Activated CD8-positive, alpha-beta memory T cell treated with anti-CD3 and anti-CD28 coated beads, Interleukin-2, amount 10 ng/mL, durations not matched to agents 7 days and 5 days (primary cell): ENCODE measurements at regions not wholly inside any gene's neighbourhood (a gene's known extent, or its start where the extent isn't known, plus 50 kb on each side); places are given as distances from the start of the nearest gene placed in this dataset.

Experiments
- ATAC-seq: fragments of 150-1000 bp; cut with Tn5 transposase; one replicate; pipeline ENCODE4 v1.10.0; 2021; ENCODE audit warnings: moderate library complexity
- CTCF ChIA-PET: fragments of 350-600 bp; sonication (Branson Sonifier 250); formaldehyde crosslinking; loops from one replicate; lab custom pipeline; 2021; ENCODE audit warnings: antibody characterized with exemption; lab: Charles Lee
- DNase-seq: peaks from one replicate; pipeline ENCODE4 v3.0.0-alpha.2; 2020
- H3K27ac Mint-ChIP-seq: one replicate; pipeline ENCODE4 v1.8.0; 2021; ENCODE audit warnings: mild to moderate bottlenecking, mixed read lengths
- H3K27me3 Mint-ChIP-seq: one replicate; pipeline ENCODE4 v1.8.0; 2021; ENCODE audit warnings: mixed read lengths
- H3K36me3 Mint-ChIP-seq: one replicate; pipeline ENCODE4 v1.8.0; 2021; ENCODE audit warnings: mild to moderate bottlenecking, mixed read lengths
- H3K4me1 Mint-ChIP-seq: one replicate; pipeline ENCODE4 v1.8.0; 2021; ENCODE audit warnings: mixed read lengths
- H3K4me3 Mint-ChIP-seq: one replicate; pipeline ENCODE4 v1.8.0; 2021; ENCODE audit warnings: mild to moderate bottlenecking, moderate library complexity, mixed read lengths
- H3K9me3 Mint-ChIP-seq: one replicate; pipeline ENCODE4 v1.8.0; 2022; ENCODE audit warnings: low read depth, mixed read lengths

- ATAC-seq = no peak
- Mint-ChIP-seq H3K27me3 (no peaks in the 10 kb centered on the region), H3K27ac (no peak overlapping the region), H3K9me3 (no peaks in the 10 kb centered on the region), H3K36me3 (no peaks in the 10 kb centered on the region), H3K4me3 (no peak overlapping the region), H3K4me1 (peaks cover 7% of the 10 kb centered on the region)
- CTCF ChIA-PET = no interaction called here
- no peak for DNase-seq
These were observed 99.8 kb upstream of the NR2F2 start for GRCh38 chr15:96230526-96231181.

GRCh38 chr15:96232335-96232734, 98.2 kb upstream of the NR2F2 start:
- ATAC-seq = no peak
- H3K9me3 Mint-ChIP-seq = no peaks in the 10 kb centered on the region
- DNase-seq = no peak
- H3K27ac Mint-ChIP-seq = no peak overlapping the region
- no peaks in the 10 kb centered on the region for H3K36me3 Mint-ChIP-seq
- peaks cover 2% of the 10 kb centered on the region for H3K27me3 Mint-ChIP-seq
- H3K4me3 Mint-ChIP-seq = no peak overlapping the region
- H3K4me1 Mint-ChIP-seq = peaks cover 7% of the 10 kb centered on the region
- CTCF ChIA-PET = no interaction called here

GRCh38 chr15:96234109-96234892, 96.2 kb upstream of the NR2F2 start:
- DNase-seq = no peak
- H3K4me1 Mint-ChIP-seq = peaks cover 7% of the 10 kb centered on the region
- CTCF ChIA-PET = no interaction called here
- ATAC-seq = no peak
- H3K27ac Mint-ChIP-seq = no peak overlapping the region
- no peak overlapping the region for H3K4me3 Mint-ChIP-seq
- H3K9me3 Mint-ChIP-seq = no peaks in the 10 kb centered on the region
- no peaks in the 10 kb centered on the region for H3K36me3 Mint-ChIP-seq
- H3K27me3 Mint-ChIP-seq = peaks cover 2% of the 10 kb centered on the region

GRCh38 chr15:96237002-96237401, 93.5 kb upstream of the NR2F2 start:
- no peak for DNase-seq
- H3K4me3 Mint-ChIP-seq = no peak overlapping the region
- no peak overlapping the region for H3K27ac Mint-ChIP-seq
- no peaks in the 10 kb centered on the region for H3K9me3 Mint-ChIP-seq
- CTCF ChIA-PET = no interaction called here
- H3K4me1 Mint-ChIP-seq = peaks cover 7% of the 10 kb centered on the region
- no peak for ATAC-seq
- peaks cover 2% of the 10 kb centered on the region for H3K27me3 Mint-ChIP-seq
- H3K36me3 Mint-ChIP-seq = no peaks in the 10 kb centered on the region

GRCh38 chr15:96242761-96243160, 87.7 kb upstream of the NR2F2 start:
- DNase-seq = no peak
- Mint-ChIP-seq H3K9me3 (peaks cover 9% of the 10 kb centered on the region), H3K4me3 (no peak overlapping the region), H3K36me3 (no peaks in the 10 kb centered on the region), H3K27me3 (no peaks in the 10 kb centered on the region), H3K4me1 (no peaks in the 10 kb centered on the region), H3K27ac (no peak overlapping the region)
- ATAC-seq = no peak
- CTCF ChIA-PET = no interaction called here

GRCh38 chr15:96243701-96244100, 86.8 kb upstream of the NR2F2 start:
- ATAC-seq (no peak), DNase-seq (no peak)
- Mint-ChIP-seq H3K4me1 (no peaks in the 10 kb centered on the region), H3K36me3 (no peaks in the 10 kb centered on the region), H3K9me3 (peaks cover 9% of the 10 kb centered on the region), H3K4me3 (no peak overlapping the region), H3K27ac (no peak overlapping the region), H3K27me3 (no peaks in the 10 kb centered on the region)
- CTCF ChIA-PET = no interaction called here

GRCh38 chr15:96245252-96245651, 85.2 kb upstream of the NR2F2 start:
- no peaks in the 10 kb centered on the region for H3K36me3 Mint-ChIP-seq
- no peak overlapping the region for H3K4me3 Mint-ChIP-seq
- DNase-seq (no peak), ATAC-seq (no peak)
- no peak overlapping the region for H3K27ac Mint-ChIP-seq
- H3K27me3 Mint-ChIP-seq = no peaks in the 10 kb centered on the region
- peaks cover 9% of the 10 kb centered on the region for H3K9me3 Mint-ChIP-seq
- no peaks in the 10 kb centered on the region for H3K4me1 Mint-ChIP-seq
- CTCF ChIA-PET = no interaction called here

- DNase-seq = no peak
- Mint-ChIP-seq H3K27ac (no peak overlapping the region), H3K9me3 (peaks cover 9% of the 10 kb centered on the region), H3K36me3 (no peaks in the 10 kb centered on the region), H3K4me3 (no peak overlapping the region), H3K4me1 (no peaks in the 10 kb centered on the region), H3K27me3 (no peaks in the 10 kb centered on the region)
- CTCF ChIA-PET = no interaction called here
- no peak for ATAC-seq
These were observed 84.4 kb upstream of the NR2F2 start for GRCh38 chr15:96246057-96246456.

- no peak for ATAC-seq
- no peak overlapping the region for H3K4me3 Mint-ChIP-seq
These were observed 82.7 kb upstream of the NR2F2 start for GRCh38 chr15:96247621-96248305.

GRCh38 chr15:96252148-96252547, 78.4 kb upstream of the NR2F2 start:
- no peak overlapping the region for H3K4me3 Mint-ChIP-seq
- CTCF ChIA-PET = no interaction called here
- H3K27ac Mint-ChIP-seq = no peak overlapping the region
- no peaks in the 10 kb centered on the region for H3K9me3 Mint-ChIP-seq
- H3K27me3 Mint-ChIP-seq = no peaks in the 10 kb centered on the region
- no peaks in the 10 kb centered on the region for H3K36me3 Mint-ChIP-seq
- H3K4me1 Mint-ChIP-seq = no peaks in the 10 kb centered on the region
- no peak for DNase-seq
- no peak for ATAC-seq

More at GRCh38 chr15:96247621-96248305, 82.7 kb upstream of the NR2F2 start:
- no peaks in the 10 kb centered on the region for H3K36me3 Mint-ChIP-seq
- peaks cover 9% of the 10 kb centered on the region for H3K9me3 Mint-ChIP-seq
- H3K27ac Mint-ChIP-seq = no peak overlapping the region
- H3K27me3 Mint-ChIP-seq = no peaks in the 10 kb centered on the region
- no peaks in the 10 kb centered on the region for H3K4me1 Mint-ChIP-seq
- CTCF ChIA-PET = no interaction called here
- DNase-seq = no peak

GRCh38 chr15:96253006-96253747, 77.3 kb upstream of the NR2F2 start:
- H3K4me1 Mint-ChIP-seq = no peaks in the 10 kb centered on the region
- no peaks in the 10 kb centered on the region for H3K9me3 Mint-ChIP-seq
- no peaks in the 10 kb centered on the region for H3K27me3 Mint-ChIP-seq
- H3K4me3 Mint-ChIP-seq = no peak overlapping the region
- DNase-seq (no peak), ATAC-seq (no peak)
- H3K36me3 Mint-ChIP-seq = no peaks in the 10 kb centered on the region
- no peak overlapping the region for H3K27ac Mint-ChIP-seq
- CTCF ChIA-PET = no interaction called here

- ATAC-seq (no peak), DNase-seq (no peak)
- no peaks in the 10 kb centered on the region for H3K36me3 Mint-ChIP-seq
- CTCF ChIA-PET = no interaction called here
- H3K27me3 Mint-ChIP-seq = no peaks in the 10 kb centered on the region
- H3K9me3 Mint-ChIP-seq = peaks cover 2% of the 10 kb centered on the region
- H3K4me3 Mint-ChIP-seq = no peak overlapping the region
- no peak overlapping the region for H3K27ac Mint-ChIP-seq
- no peaks in the 10 kb centered on the region for H3K4me1 Mint-ChIP-seq
These were observed 76.3 kb upstream of the NR2F2 start for GRCh38 chr15:96254173-96254572.

- ATAC-seq (no peak), DNase-seq (no peak)
- H3K4me1 Mint-ChIP-seq = no peaks in the 10 kb centered on the region
- CTCF ChIA-PET = no interaction called here
- H3K36me3 Mint-ChIP-seq = no peaks in the 10 kb centered on the region
- H3K4me3 Mint-ChIP-seq = no peak overlapping the region
- H3K27ac Mint-ChIP-seq = no peak overlapping the region
- H3K27me3 Mint-ChIP-seq = no peaks in the 10 kb centered on the region
- H3K9me3 Mint-ChIP-seq = peaks cover 2% of the 10 kb centered on the region
These were observed 74.9 kb upstream of the NR2F2 start for GRCh38 chr15:96255599-96255998.
